ENCODE measurements at regions not wholly inside any gene's neighbourhood (a gene's known extent, or its start where the extent isn't known, plus 50 kb on each side); places are given as distances from the start of the nearest gene placed in this dataset.

GRCh38 chr14:55519473-55520080 lies 60.4 kb upstream of the KTN1 start:
- 88 to 100% methylated on average over 1 of the region's 1 CpG for WGBS, 2 donors
- TF ChIP-seq CTCF (IDR thresholded peaks at IDR 0.05) (no peak), POLR2A (IDR thresholded peaks at IDR 0.05) (no peak)
- DNase-seq, result no peak
- H3K4me3 ChIP-seq, result no peak overlapping the region
- H3K36me3 ChIP-seq (ENCODE audit: low read depth, missing control alignments), result no peaks in the 10 kb centered on the region
- no peaks in the 10 kb centered on the region for H3K9me3 ChIP-seq
- H3K27ac ChIP-seq, result no peak overlapping the region
- H3K4me1 ChIP-seq, result no peaks in the 10 kb centered on the region
- H3K27me3 ChIP-seq, result no peaks in the 10 kb centered on the region
- intact Hi-C loops (cut with DNase I; ENCODE audit: low total_unique reads), result no loop called here

- Histone ChIP-seq H3K4me3 (no peak overlapping the region), H3K9me3 (no peaks in the 10 kb centered on the region), H3K36me3 (ENCODE audit: low read depth, missing control alignments) (no peaks in the 10 kb centered on the region), H3K27me3 (no peaks in the 10 kb centered on the region), H3K27ac (no peak overlapping the region), H3K4me1 (no peaks in the 10 kb centered on the region)
- 64 to 85% methylated on average over 2 of the region's 2 CpGs for WGBS, 2 donors
- no peak for DNase-seq
- intact Hi-C loops (cut with DNase I; ENCODE audit: low total_unique reads), result no loop called here
- TF ChIP-seq POLR2A (IDR thresholded peaks at IDR 0.05) (no peak), CTCF (IDR thresholded peaks at IDR 0.05) (no peak)
Measured at GRCh38 chr14:55523321-55523720, 56.7 kb upstream of the KTN1 start.
